Astrocyte of the spinal cord (primary cell): ENCODE measurements at regions not wholly inside any gene's neighbourhood (a gene's known extent, or its start where the extent isn't known, plus 50 kb on each side); places are given as distances from the start of the nearest gene placed in this dataset.

Experiments
- DNase-seq: peaks from one replicate; pipeline ENCODE4 v3.0.0; 2011; ENCODE audit warnings: low read depth, low spot score
- H3K4me3 ChIP-seq: 2 replicates; pipeline ENCODE4 v1.5.1; 2011; ENCODE audit warnings: low read depth, mild to moderate bottlenecking, low read length, moderate library complexity
- in situ Hi-C: cut with HindIII; loops from 2 replicates; pipeline ENCODE4 v1.10.0; 2017; ENCODE audit warnings: low sequenced_read_pairs
- TF ChIP-seq, protein P1 (sequence below): IDR thresholded peaks from 2 replicates; pipeline ENCODE4 v1.5.1; 2012; ENCODE audit warnings: low read depth, mild to moderate bottlenecking, low read length, inconsistent platforms

DNA sequence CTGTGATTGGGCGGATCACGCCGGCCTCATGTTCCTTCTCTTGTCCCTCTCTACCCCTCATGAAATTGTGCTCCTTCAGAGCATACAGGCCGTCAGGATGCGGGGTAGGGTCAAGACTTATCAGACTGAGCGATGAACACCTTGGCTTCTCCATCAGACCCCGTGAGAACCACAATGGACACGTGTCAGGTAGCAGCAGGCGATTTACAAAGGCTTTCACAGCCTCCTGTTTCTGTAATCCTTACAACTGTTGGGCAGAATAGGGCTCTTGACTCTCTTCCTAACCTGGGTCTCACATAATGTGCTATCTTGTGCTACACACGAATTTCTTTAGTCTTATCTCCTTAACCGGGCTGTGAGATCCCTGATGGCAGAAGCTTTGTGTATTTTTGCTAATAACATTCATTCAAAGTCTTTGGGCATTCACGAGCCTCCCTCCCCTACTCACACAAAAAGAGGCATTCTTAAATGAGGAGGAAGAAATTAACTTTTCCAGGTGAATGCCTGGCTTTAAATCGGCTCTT lies 122.9 kb upstream of the SLC22A23 start:
- H3K4me3 ChIP-seq: no peak overlapping the region
- in situ Hi-C loops: no loop called here
- no peak for DNase-seq
- TF ChIP-seq, protein P1, sequence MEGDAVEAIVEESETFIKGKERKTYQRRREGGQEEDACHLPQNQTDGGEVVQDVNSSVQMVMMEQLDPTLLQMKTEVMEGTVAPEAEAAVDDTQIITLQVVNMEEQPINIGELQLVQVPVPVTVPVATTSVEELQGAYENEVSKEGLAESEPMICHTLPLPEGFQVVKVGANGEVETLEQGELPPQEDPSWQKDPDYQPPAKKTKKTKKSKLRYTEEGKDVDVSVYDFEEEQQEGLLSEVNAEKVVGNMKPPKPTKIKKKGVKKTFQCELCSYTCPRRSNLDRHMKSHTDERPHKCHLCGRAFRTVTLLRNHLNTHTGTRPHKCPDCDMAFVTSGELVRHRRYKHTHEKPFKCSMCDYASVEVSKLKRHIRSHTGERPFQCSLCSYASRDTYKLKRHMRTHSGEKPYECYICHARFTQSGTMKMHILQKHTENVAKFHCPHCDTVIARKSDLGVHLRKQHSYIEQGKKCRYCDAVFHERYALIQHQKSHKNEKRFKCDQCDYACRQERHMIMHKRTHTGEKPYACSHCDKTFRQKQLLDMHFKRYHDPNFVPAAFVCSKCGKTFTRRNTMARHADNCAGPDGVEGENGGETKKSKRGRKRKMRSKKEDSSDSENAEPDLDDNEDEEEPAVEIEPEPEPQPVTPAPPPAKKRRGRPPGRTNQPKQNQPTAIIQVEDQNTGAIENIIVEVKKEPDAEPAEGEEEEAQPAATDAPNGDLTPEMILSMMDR: no peak

DNA sequence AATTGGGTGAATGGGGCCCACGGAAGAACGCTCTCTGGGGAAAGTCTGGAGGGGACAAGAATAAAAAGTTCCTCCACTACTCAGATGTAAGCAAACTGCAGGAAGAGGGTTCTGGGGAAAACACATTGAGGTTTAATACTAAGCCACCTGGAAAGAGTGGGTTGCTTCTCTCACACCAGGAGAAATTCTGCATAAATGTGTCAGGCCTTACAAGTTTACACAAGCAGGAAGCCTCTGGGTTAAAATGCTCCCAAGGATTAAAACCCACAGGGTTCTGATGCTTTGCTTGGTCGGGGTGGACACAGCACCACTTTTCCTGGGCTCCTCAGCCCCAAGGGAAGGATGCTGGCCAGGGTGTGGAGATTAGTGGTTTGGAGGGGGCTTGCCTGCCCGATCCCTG lies 122.1 kb upstream of the SLC22A23 start:
- TF ChIP-seq, protein P1: no peak
- no peak overlapping the region for H3K4me3 ChIP-seq
- no peak for DNase-seq
- in situ Hi-C loops: no loop called here

DNA sequence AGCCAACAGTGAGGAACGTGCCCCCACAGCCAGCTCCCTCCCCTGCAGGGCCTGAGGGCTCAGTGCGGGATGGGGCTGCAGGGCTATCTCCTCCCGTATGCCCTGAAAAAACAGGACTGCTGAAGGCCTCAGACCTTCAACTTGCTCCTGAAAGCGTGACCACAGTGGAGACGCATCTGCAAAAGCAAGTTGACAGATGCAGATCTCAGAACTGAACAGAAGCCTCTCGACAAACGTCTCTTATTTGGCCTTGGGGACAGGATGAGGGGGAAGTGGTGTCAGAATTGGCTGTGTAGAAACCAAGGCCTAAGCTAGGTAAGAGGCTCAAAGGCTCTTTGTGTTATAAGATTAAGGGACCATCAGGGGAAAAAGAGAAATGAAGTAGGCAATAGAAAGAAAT lies 120.7 kb upstream of the SLC22A23 start:
- H3K4me3 ChIP-seq: no peak overlapping the region
- in situ Hi-C loops: no loop called here
- TF ChIP-seq, protein P1: no peak
- DNase-seq: no peak

DNA sequence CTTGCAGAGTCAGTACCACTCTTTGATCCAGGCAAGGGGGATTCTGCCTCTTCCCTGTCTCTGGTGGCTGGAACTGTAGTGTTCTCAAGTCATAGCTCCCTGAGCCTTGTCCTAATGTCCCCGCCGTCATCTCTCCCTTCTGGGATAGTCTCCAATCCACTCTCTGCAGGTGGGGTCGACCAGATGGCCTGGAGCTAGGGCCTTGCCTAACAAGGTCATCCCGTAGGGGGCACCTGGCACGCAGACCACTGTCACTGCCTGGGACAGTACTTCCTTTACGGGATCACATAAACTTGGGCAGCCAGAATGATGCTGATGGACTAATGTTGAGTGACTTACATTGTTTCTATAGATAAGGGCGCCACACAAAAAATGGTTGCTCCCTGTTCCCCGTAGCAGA lies 118.9 kb upstream of the SLC22A23 start:
- no peak overlapping the region for H3K4me3 ChIP-seq
- no peak for DNase-seq
- TF ChIP-seq, protein P1: no peak
- in situ Hi-C loops: no loop called here

DNA sequence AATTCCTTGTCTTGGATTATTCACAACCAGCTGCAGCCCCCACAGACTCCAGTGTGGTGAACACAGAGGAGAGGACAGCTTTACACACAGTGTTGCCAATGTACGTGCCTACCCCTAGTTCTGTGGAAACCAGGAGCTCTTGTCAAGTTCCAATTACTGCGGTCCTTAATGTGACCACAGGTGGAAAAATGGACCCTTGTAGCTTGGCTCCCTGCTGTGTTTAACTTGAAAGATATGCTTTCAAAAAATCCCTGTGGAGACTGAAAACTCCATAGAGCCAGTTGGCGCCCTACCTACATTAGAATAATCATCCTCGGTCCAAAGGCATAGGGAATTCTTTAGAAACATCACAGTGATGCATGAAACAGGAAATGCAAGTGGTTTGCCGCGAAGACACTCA lies 118.3 kb upstream of the SLC22A23 start:
- in situ Hi-C loops: no loop called here
- no peak for DNase-seq
- H3K4me3 ChIP-seq: no peak overlapping the region
- TF ChIP-seq, protein P1: no peak

DNA sequence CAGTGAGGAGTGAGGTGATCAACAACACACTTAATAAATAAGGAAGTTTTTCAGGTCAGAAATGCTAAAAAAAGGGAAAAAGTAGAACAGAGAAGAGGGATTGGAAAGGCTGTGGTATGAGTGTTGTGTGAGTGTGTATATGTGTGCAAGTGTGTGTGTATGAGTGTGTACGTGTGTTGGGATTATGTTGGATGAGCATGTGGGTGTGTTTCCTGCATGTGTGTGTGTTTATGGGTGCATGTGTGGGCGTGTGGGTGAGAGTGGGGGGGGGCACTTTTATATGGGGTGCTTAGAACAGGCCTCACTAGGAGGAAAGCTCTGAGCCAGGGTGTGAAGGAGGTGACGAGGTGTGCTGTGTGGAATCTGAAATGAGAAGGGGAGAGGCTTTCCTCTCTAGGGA lies 116.8 kb upstream of the SLC22A23 start:
- H3K4me3 ChIP-seq: no peak overlapping the region
- no peak for DNase-seq
- in situ Hi-C loops: no loop called here
- TF ChIP-seq, protein P1: no peak

DNA sequence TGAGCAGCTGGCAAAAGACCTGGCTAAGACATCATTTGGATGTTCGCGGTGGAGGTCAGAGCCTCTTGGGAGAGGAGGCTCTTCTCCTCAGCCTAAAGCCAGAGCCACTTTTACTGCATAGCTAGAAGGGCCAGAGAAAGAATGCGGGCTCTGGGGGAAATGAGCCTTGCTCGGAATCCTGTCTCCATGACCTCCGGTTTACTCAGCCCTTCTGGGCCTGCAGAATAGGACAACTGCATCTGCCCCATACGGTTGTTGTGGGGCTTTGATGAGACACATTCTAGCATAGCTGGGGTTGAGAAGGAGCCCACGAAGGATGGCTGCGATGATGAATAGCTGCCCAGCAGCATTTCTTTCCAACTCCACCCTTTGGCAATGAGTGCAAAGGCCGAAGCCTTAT lies 115.0 kb upstream of the SLC22A23 start:
- TF ChIP-seq, protein P1: no peak
- in situ Hi-C loops: no loop called here
- no peak for DNase-seq
- H3K4me3 ChIP-seq: no peak overlapping the region
